ENCODE measurements at regions not wholly inside any gene's neighbourhood (a gene's known extent, or its start where the extent isn't known, plus 50 kb on each side); places are given as distances from the start of the nearest gene placed in this dataset.

DNA sequence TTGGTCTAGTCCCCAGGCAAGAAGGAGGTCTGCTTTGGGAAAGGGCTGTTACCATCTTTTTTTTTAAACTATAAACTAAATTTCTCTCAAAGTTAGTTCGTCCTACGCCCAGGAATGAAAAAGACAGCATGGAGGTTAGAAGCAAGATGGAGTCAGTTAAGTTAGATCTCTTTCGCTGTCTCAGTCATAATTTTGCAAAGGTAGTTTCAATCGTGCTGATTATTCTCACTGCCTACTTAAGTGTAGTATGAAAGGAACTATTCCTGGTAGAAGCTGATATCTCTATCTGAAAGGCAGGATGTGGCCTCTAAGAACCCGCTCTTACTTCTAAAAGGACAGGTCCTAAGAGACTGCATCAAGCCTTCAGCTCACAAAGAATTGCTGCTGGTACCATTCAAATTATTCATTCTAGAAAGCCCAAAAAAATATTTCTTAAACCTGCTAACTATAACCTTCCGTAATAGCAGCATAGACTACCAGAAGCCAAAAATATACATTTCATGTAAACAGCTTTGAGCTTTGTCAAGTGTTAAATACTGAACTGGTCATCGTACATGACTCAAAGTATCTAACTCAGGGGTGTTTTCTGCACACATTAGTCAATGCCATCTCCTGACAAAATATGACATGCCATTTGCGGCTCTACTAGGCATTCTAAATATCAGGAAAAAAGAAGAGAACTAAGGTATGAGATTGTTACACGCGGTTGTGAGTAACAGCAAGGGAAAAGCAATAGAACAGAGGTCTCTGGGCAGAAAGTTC is 96.0 kb upstream of the CCDC80 start:
- Histone ChIP-seq H3K4me1 (no peaks in the 10 kb centered on the region), H3K27ac (replicated peaks) (no peak overlapping the region), H3K4me3 (no peak overlapping the region), H3K27me3 (ENCODE audit: low read depth) (no peaks in the 10 kb centered on the region), H3K36me3 (no peaks in the 10 kb centered on the region), H3K9me3 (replicated peaks) (no peaks in the 10 kb centered on the region)
- intact Hi-C loops (cut with micrococcal nuclease): loop anchor here (10.0 kb wide), 1 partner anchor 78 kb away; no protein-coding TSS in a partner anchor
- TF ChIP-seq, protein P1, sequence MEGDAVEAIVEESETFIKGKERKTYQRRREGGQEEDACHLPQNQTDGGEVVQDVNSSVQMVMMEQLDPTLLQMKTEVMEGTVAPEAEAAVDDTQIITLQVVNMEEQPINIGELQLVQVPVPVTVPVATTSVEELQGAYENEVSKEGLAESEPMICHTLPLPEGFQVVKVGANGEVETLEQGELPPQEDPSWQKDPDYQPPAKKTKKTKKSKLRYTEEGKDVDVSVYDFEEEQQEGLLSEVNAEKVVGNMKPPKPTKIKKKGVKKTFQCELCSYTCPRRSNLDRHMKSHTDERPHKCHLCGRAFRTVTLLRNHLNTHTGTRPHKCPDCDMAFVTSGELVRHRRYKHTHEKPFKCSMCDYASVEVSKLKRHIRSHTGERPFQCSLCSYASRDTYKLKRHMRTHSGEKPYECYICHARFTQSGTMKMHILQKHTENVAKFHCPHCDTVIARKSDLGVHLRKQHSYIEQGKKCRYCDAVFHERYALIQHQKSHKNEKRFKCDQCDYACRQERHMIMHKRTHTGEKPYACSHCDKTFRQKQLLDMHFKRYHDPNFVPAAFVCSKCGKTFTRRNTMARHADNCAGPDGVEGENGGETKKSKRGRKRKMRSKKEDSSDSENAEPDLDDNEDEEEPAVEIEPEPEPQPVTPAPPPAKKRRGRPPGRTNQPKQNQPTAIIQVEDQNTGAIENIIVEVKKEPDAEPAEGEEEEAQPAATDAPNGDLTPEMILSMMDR (IDR thresholded peaks at IDR 0.05; ENCODE audit: borderline replicate concordance): no peak
- no peak for DNase-seq

- Histone ChIP-seq H3K4me3 (no peak overlapping the region), H3K4me1 (no peaks in the 10 kb centered on the region), H3K36me3 (no peaks in the 10 kb centered on the region), H3K9me3 (replicated peaks) (no peaks in the 10 kb centered on the region), H3K27me3 (ENCODE audit: low read depth) (no peaks in the 10 kb centered on the region), H3K27ac (replicated peaks) (no peak overlapping the region)
- no peak for DNase-seq
- TF ChIP-seq, protein P1 (IDR thresholded peaks at IDR 0.05; ENCODE audit: borderline replicate concordance): no peak
- intact Hi-C loops (cut with micrococcal nuclease): loop anchor here (10.0 kb wide), 1 partner anchor 78 kb away; no protein-coding TSS in a partner anchor
Observed at GRCh38 chr3:112736386-112736785, 95.4 kb upstream of the CCDC80 start.

- Histone ChIP-seq H3K27ac (replicated peaks) (no peak overlapping the region), H3K4me1 (no peaks in the 10 kb centered on the region), H3K36me3 (no peaks in the 10 kb centered on the region), H3K4me3 (no peak overlapping the region), H3K9me3 (replicated peaks) (peaks cover 3% of the 10 kb centered on the region), H3K27me3 (ENCODE audit: low read depth) (no peaks in the 10 kb centered on the region)
- TF ChIP-seq, protein P1 (IDR thresholded peaks at IDR 0.05; ENCODE audit: borderline replicate concordance): no peak
- intact Hi-C loops (cut with micrococcal nuclease): loop anchor here (10.0 kb wide), 1 partner anchor 79 kb away; no protein-coding TSS in a partner anchor
- DNase-seq: no peak
Observed at GRCh38 chr3:112735926-112736325, 95.0 kb upstream of the CCDC80 start.

DNA sequence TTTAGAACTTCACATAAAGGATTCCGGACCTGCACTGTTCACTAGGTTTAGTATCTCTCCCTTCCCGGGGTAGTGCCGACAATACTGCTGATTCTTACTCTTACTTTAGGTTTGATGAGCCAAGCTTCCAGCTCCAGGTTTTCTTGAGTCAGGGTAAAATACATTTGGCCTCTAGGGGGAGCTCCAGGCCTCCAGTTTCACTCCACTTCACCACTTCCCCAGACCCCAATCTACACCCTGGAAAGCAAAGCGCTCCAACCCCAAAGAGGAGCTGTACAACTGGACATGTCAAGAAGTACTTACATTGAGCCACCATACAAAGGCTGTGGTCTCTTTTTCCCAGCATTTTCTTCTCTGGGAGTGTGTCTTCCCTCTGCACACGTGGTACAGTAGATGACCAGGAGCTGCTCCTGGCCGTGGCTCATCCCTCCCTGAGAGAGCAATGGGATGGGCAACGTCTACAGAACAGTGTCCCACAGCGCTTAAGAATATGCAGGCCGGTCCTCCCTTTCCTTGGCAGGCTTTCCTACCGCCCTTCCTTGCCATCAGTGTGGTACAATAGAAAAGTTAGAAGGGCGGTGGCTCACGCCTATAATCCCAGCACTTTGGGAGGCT is 93.9 kb upstream of the CCDC80 start:
- no peaks in the 10 kb centered on the region for H3K27me3 ChIP-seq (ENCODE audit: low read depth)
- no peak for DNase-seq
- H3K9me3 ChIP-seq (replicated peaks): peaks cover 4% of the 10 kb centered on the region
- no peaks in the 10 kb centered on the region for H3K36me3 ChIP-seq
- no peaks in the 10 kb centered on the region for H3K4me1 ChIP-seq
- TF ChIP-seq, protein P1 (IDR thresholded peaks at IDR 0.05; ENCODE audit: borderline replicate concordance): peak; percentile 63
- intact Hi-C loops (cut with micrococcal nuclease): loop anchor here (10.0 kb wide), 1 partner anchor 80 kb away; no protein-coding TSS in a partner anchor
- H3K4me3 ChIP-seq: no peak overlapping the region
- no peak overlapping the region for H3K27ac ChIP-seq (replicated peaks)

DNA sequence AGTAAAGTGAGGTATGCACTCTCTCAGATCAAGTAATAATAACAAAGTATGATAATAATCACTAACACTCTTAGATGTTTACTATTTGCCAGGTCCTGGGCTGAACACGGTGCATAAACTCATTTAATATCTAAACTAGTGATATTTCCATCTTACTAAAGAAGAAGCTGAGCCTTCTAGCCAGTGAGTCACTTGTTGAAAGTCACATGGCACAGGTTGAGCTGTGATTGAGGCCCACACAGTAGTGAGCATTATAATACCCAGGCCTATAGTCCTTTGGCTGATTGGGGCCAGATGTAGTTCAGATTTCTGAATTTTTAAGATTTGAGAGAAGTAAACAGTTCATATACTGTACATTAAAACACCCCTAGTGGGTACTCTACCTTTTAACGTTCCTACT is 93.2 kb upstream of the CCDC80 start:
- intact Hi-C loops (cut with micrococcal nuclease): loop anchor here (10.0 kb wide), 1 partner anchor 81 kb away; no protein-coding TSS in a partner anchor
- Histone ChIP-seq H3K4me3 (no peak overlapping the region), H3K4me1 (no peaks in the 10 kb centered on the region), H3K9me3 (replicated peaks) (peaks cover 4% of the 10 kb centered on the region), H3K27ac (replicated peaks) (no peak overlapping the region), H3K36me3 (no peaks in the 10 kb centered on the region), H3K27me3 (ENCODE audit: low read depth) (no peaks in the 10 kb centered on the region)
- TF ChIP-seq, protein P1 (IDR thresholded peaks at IDR 0.05; ENCODE audit: borderline replicate concordance): no peak
- no peak for DNase-seq
